Fibroblast of pulmonary artery (primary cell): ENCODE measurements at regions not wholly inside any gene's neighbourhood (a gene's known extent, or its start where the extent isn't known, plus 50 kb on each side); places are given as distances from the start of the nearest gene placed in this dataset.

ENCODE experiments used
- DNase-seq: peaks from one replicate; pipeline ENCODE4 v3.0.0-alpha.2; 2010; ENCODE audit warnings: low read depth
- H3K4me3 ChIP-seq: replicated peaks from 2 replicates; pipeline ENCODE4 v1.5.1; 2011; ENCODE audit warnings: low read depth, mild to moderate bottlenecking, control low read depth, low read length, moderate library complexity
- TF ChIP-seq, protein P1 (sequence below): IDR thresholded peaks from 2 replicates; pipeline ENCODE4 v1.5.1; 2011; ENCODE audit warnings: mild to moderate bottlenecking, control low read depth, low read length, inconsistent platforms; ENCODE audit errors: missing control alignments

DNA sequence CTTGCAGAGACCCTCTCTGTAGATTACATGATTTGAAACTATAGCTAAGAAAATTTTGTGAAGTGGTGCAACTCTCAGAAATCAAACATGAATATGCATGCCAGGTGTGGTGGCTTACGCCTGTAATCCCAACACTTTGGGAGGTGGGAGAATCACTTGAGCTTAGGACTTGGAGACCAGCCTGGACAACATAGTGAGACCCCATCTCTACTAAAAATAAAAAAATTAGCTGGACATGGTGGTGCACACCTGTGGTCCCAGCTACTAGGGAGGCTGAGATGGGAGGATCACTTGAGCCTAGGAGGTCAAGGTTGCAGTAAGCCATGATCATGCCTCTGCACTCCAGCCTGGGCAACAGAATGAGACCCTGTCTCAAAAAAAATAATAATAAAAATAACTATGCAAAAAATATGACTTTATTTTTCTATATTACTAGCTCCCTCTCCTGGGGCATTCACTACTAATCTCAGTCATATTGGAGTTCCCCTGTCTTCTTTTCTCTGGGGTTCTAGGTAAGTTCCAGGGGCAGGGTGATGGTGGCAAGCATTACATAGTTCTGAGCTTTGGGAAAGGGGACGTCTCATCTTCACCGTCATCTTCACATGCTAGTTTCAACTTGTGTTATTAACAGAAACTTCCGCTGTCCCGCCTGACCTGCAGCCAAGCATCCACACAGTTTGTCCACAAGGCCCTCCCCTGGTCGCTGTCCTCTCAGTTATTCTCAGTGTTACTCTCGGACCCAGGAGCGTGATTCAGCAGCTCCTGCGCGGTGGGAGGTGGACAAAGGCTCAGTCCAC, 96.8 kb upstream of the MBOAT2 start:
- no peak overlapping the region for H3K4me3 ChIP-seq
- TF ChIP-seq, protein P1, sequence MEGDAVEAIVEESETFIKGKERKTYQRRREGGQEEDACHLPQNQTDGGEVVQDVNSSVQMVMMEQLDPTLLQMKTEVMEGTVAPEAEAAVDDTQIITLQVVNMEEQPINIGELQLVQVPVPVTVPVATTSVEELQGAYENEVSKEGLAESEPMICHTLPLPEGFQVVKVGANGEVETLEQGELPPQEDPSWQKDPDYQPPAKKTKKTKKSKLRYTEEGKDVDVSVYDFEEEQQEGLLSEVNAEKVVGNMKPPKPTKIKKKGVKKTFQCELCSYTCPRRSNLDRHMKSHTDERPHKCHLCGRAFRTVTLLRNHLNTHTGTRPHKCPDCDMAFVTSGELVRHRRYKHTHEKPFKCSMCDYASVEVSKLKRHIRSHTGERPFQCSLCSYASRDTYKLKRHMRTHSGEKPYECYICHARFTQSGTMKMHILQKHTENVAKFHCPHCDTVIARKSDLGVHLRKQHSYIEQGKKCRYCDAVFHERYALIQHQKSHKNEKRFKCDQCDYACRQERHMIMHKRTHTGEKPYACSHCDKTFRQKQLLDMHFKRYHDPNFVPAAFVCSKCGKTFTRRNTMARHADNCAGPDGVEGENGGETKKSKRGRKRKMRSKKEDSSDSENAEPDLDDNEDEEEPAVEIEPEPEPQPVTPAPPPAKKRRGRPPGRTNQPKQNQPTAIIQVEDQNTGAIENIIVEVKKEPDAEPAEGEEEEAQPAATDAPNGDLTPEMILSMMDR = no peak
- no peak for DNase-seq

- DNase-seq = no peak
- H3K4me3 ChIP-seq = no peak overlapping the region
- TF ChIP-seq, protein P1 = no peak
These were observed 95.9 kb upstream of the MBOAT2 start for GRCh38 chr2:9099341-9099751.

DNA sequence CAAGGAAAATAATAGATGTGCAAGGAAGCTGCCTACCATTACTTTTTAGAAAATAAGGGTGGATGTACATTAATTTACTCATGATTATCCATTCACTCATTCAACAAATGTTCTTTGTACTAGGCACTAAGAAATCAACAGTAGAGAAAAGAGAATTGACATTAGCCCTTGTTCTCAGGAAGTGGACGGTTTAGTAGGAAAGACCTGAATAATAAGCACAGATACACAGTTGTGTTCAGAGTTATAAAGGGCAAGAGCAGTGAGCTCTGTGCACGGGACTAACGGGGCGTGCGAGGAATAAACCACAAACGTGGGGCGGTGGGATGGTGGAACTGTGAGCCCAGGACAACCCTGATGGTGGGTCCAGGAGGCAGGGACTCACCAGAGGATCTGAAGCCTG, 94.4 kb upstream of the MBOAT2 start:
- TF ChIP-seq, protein P1 = no peak
- H3K4me3 ChIP-seq = no peak overlapping the region
- DNase-seq = no peak

DNA sequence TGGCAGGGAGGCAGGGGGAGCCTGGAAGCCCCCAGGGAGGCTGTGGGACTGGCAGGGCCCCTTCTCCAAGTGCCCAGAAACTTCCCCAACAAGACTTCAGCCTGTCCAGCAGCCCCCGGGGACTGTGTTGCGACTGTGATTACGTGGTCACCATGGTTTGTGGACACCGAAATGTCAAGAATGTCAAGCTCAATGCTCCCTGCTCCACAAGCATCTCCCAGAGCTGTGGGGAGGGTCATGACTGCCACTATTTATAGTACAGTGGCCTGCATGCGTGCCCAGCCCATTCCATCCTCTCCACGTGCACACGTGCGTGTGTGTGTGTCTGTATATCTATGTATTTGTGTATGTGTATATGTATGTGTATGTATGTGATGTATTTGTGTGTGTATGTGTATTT, 93.8 kb upstream of the MBOAT2 start:
- no peak for DNase-seq
- TF ChIP-seq, protein P1 = no peak
- H3K4me3 ChIP-seq = no peak overlapping the region

GRCh38 chr2:9096761-9097160, 93.3 kb upstream of the MBOAT2 start:
- DNase-seq = no peak
- TF ChIP-seq, protein P1 = no peak

DNA sequence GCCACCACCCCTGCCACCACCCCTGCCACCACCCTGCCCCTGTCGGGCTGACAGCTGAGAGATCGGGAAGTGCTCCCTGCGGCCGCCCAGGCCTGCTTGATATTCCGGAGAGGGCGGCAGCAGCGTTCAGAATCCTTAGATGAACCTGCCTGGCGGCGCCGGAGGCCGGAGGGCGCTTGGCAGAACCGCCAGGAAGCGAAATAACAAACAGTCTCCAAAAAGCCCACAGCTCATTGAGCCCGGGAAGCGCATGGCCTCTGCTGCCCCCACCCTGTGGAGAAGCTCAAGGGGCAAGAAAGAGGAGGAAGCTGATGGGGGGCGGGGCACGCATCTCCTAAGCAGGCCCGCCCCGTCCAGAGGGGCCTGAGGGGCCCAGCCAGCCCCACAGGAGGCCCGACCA, 92.2 kb upstream of the MBOAT2 start:
- H3K4me3 ChIP-seq = no peak overlapping the region
- peak; percentile 38 for DNase-seq
- TF ChIP-seq, protein P1 = no peak

More at GRCh38 chr2:9096761-9097160, 93.3 kb upstream of the MBOAT2 start:
- H3K4me3 ChIP-seq = no peak overlapping the region

DNA sequence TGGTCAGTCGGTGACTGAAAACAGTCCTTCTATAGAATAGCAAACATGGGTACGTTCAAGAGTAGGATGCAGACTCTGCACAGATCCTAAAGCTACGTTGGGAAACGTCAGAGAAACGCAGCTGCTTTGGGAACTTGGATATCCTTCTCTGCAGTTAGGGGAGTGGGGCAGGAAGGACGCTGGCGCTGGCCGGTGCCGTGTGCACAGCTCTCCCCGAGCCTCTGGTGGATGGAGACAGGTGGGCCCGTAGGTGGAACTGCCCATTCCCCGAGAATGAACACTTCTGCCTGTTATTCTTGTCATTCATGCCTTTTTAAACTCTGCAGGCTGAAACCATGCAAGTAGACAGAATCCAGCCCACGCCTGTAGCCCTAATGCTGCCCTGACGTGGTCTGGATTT, 91.7 kb upstream of the MBOAT2 start:
- no peak for DNase-seq
- H3K4me3 ChIP-seq = no peak overlapping the region
- TF ChIP-seq, protein P1 = no peak
